ENCODE measurements at regions not wholly inside any gene's neighbourhood (a gene's known extent, or its start where the extent isn't known, plus 50 kb on each side); places are given as distances from the start of the nearest gene placed in this dataset.

GRCh38 chr9:16033921-16034691 is 481.3 kb downstream of the CCDC171 start:
- DNase-seq = no peak
- Histone ChIP-seq H3K4me1 (no peaks in the 10 kb centered on the region), H3K27ac (no peak overlapping the region), H3K4me3 (no peak overlapping the region), H3K36me3 (no peaks in the 10 kb centered on the region), H3K27me3 (no peaks in the 10 kb centered on the region), H3K9me3 (no peaks in the 10 kb centered on the region)
- TF ChIP-seq POLR2A (IDR thresholded peaks at IDR 0.05) (no peak), CTCF (IDR thresholded peaks at IDR 0.05) (no peak)
- 75 to 85% methylated on average over 10 of the region's 10 CpGs for WGBS, 2 donors
- intact Hi-C loops (cut with DNase I) = no loop called here

GRCh38 chr9:16039218-16039987 is 486.6 kb downstream of the CCDC171 start:
- H3K27ac ChIP-seq = no peak overlapping the region
- WGBS, 2 donors = 60 to 61% methylated on average over 10 of the region's 11 CpGs
- H3K4me1 ChIP-seq = no peaks in the 10 kb centered on the region
- no peaks in the 10 kb centered on the region for H3K36me3 ChIP-seq
- no peaks in the 10 kb centered on the region for H3K27me3 ChIP-seq
- no peaks in the 10 kb centered on the region for H3K9me3 ChIP-seq
- intact Hi-C loops (cut with DNase I) = no loop called here
- DNase-seq = no peak
- no peak overlapping the region for H3K4me3 ChIP-seq
- TF ChIP-seq POLR2A (IDR thresholded peaks at IDR 0.05) = no peak
- TF ChIP-seq CTCF (IDR thresholded peaks at IDR 0.05) = peak in 3 of 6 experiments; percentile 9 to 41 (median 16)

GRCh38 chr9:16039988-16040761 is 487.3 kb downstream of the CCDC171 start:
- intact Hi-C loops (cut with DNase I) = no loop called here
- no peak for DNase-seq
- no peak overlapping the region for H3K27ac ChIP-seq

GRCh38 chr9:16043756-16044578 is 491.1 kb downstream of the CCDC171 start:
- Histone ChIP-seq H3K27ac (no peak overlapping the region), H3K27me3 (no peaks in the 10 kb centered on the region), H3K36me3 (no peaks in the 10 kb centered on the region), H3K4me3 (no peak overlapping the region), H3K4me1 (no peaks in the 10 kb centered on the region), H3K9me3 (no peaks in the 10 kb centered on the region)
- 51 to 54% methylated on average over 4 to 5 of the region's 5 CpGs for WGBS, 2 donors
- no peak for DNase-seq
- TF ChIP-seq POLR2A (IDR thresholded peaks at IDR 0.05) (no peak), CTCF (IDR thresholded peaks at IDR 0.05) (no peak)
- intact Hi-C loops (cut with DNase I) = no loop called here

More at GRCh38 chr9:16039988-16040761, 487.3 kb downstream of the CCDC171 start:
- 50 to 66% methylated on average over 5 of the region's 10 CpGs for WGBS, 2 donors
- no peaks in the 10 kb centered on the region for H3K9me3 ChIP-seq
- H3K36me3 ChIP-seq = no peaks in the 10 kb centered on the region
- no peaks in the 10 kb centered on the region for H3K4me1 ChIP-seq
- TF ChIP-seq POLR2A (IDR thresholded peaks at IDR 0.05) = no peak
- TF ChIP-seq CTCF (IDR thresholded peaks at IDR 0.05) = no peak
- H3K4me3 ChIP-seq = no peak overlapping the region
- no peaks in the 10 kb centered on the region for H3K27me3 ChIP-seq

Data from esophagus squamous epithelium (tissue), 5 donors.